Tibial nerve (tissue), 4 donors: ENCODE measurements at regions not wholly inside any gene's neighbourhood (a gene's known extent, or its start where the extent isn't known, plus 50 kb on each side); places are given as distances from the start of the nearest gene placed in this dataset.

ENCODE experiments used
- DNase-seq, 2 donors: peaks; one replicate each; pipeline ENCODE4 v3.0.0-alpha.2; 2019; ENCODE audit warnings: low spot score in 2 of 2
- H3K27ac ChIP-seq, 4 donors: fragments of 200-600 bp; sonication (generic) in 3 of 4; one replicate each; pipeline ENCODE4 v1.5.1; 2017 to 2019; ENCODE audit warnings: mild to moderate bottlenecking in 1 of 4
- H3K27me3 ChIP-seq, 2 donors: fragments of 200-600 bp; sonication (generic) in 1 of 2; one replicate each; pipeline versions ENCODE4 v1.5.1 to v1.6.0; 2017 to 2019
- H3K36me3 ChIP-seq, 3 donors: fragments of 200-600 bp; sonication (generic); one replicate each; pipeline ENCODE4 v1.5.1; 2018 to 2019
- H3K4me1 ChIP-seq, 4 donors: fragments of 200-600 bp; sonication (generic) in 3 of 4; one replicate each; pipeline ENCODE4 v1.5.1; 2017 to 2019
- H3K4me3 ChIP-seq, 4 donors: fragments of 200-600 bp; sonication (generic) in 3 of 4; one replicate each; pipeline ENCODE4 v1.5.1; 2017 to 2019; ENCODE audit warnings: mild to moderate bottlenecking in 1 of 4, moderate library complexity in 1 of 4
- H3K9me3 ChIP-seq, 4 donors: fragments of 200-600 bp; sonication (generic) in 3 of 4; one replicate each; pipeline ENCODE4 v1.5.1; 2017 to 2019
- EP300 ChIP-seq, 2 donors: sonication (generic); formaldehyde crosslinking; IDR thresholded peaks; one replicate each; pipeline ENCODE4 v1.6.1; 2017; ENCODE audit warnings: antibody characterized with exemption in 2 of 2, mild to moderate bottlenecking in 1 of 2
- POLR2A ChIP-seq, 2 donors: fragments of 450-650 bp; IDR thresholded peaks; one replicate each; pipeline ENCODE4 v1.6.1; 2017; ENCODE audit warnings: antibody characterized with exemption in 2 of 2, mild to moderate bottlenecking in 2 of 2, moderate library complexity in 2 of 2
- WGBS, 2 donors: methylation state at CpG; one replicate each; pipeline ENCODE4 v1.1.5; 2018; 5-methylcytosine and 5-hydroxymethylcytosine counted together
- TF ChIP-seq, protein P1 (sequence below), 5 experiments: fragments of 200-600 bp in 3 of 5; fragments of 450-650 bp in 2 of 5; sonication (generic) in 3 of 5; IDR thresholded peaks; one replicate each; pipeline ENCODE4 v1.5.1; 2016 to 2019; ENCODE audit warnings: antibody characterized with exemption in 5 of 5, mild to moderate bottlenecking in 3 of 5, moderate library complexity in 2 of 5

- no peak overlapping the region for H3K27ac ChIP-seq
- WGBS, 2 donors = 64 to 70% methylated on average over 2 of the region's 2 CpGs
- no peak overlapping the region for H3K4me3 ChIP-seq
- no peaks in the 10 kb centered on the region for H3K36me3 ChIP-seq
- DNase-seq = no peak
- H3K9me3 ChIP-seq = no peaks in the 10 kb centered on the region
- no peaks in the 10 kb centered on the region for H3K27me3 ChIP-seq
- H3K4me1 ChIP-seq = no peaks in the 10 kb centered on the region
- TF ChIP-seq POLR2A (IDR thresholded peaks at IDR 0.05) = no peak
- no peak for TF ChIP-seq EP300 (IDR thresholded peaks at IDR 0.05)
- TF ChIP-seq, protein P1, sequence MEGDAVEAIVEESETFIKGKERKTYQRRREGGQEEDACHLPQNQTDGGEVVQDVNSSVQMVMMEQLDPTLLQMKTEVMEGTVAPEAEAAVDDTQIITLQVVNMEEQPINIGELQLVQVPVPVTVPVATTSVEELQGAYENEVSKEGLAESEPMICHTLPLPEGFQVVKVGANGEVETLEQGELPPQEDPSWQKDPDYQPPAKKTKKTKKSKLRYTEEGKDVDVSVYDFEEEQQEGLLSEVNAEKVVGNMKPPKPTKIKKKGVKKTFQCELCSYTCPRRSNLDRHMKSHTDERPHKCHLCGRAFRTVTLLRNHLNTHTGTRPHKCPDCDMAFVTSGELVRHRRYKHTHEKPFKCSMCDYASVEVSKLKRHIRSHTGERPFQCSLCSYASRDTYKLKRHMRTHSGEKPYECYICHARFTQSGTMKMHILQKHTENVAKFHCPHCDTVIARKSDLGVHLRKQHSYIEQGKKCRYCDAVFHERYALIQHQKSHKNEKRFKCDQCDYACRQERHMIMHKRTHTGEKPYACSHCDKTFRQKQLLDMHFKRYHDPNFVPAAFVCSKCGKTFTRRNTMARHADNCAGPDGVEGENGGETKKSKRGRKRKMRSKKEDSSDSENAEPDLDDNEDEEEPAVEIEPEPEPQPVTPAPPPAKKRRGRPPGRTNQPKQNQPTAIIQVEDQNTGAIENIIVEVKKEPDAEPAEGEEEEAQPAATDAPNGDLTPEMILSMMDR (IDR thresholded peaks at IDR 0.05) = no peak
These were observed 352.7 kb downstream of the CDH7 start for GRCh38 chr18:66103550-66103949.

DNA sequence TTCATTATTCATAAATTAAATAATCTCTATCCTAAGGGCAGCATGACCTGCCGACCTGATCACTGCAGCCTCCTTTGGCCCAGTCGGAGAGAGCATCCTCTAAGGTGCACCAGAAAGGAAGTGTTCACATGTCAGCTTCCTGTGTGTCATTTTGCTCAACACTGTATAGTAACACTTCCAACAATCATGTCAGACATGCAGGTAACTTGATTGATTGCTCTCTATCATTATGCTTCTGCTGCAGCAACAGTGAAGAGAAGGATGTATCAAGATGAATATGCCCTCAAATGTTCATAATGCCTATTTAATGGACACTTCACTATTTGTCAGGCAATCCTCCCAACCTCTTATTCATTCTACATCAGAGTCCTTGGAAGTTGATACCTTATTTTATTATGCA is 332.3 kb downstream of the CDH7 start:
- H3K27ac ChIP-seq = no peak overlapping the region
- H3K4me1 ChIP-seq = no peaks in the 10 kb centered on the region
- TF ChIP-seq, protein P1 (IDR thresholded peaks at IDR 0.05) = no peak
- TF ChIP-seq POLR2A (IDR thresholded peaks at IDR 0.05) = no peak
- H3K4me3 ChIP-seq = no peak overlapping the region
- H3K36me3 ChIP-seq = no peaks in the 10 kb centered on the region
- H3K9me3 ChIP-seq = no peaks in the 10 kb centered on the region
- DNase-seq = no peak
- H3K27me3 ChIP-seq = no peaks in the 10 kb centered on the region
- WGBS, 2 donors = 85 to 88% methylated on average over 2 of the region's 2 CpGs

GRCh38 chr18:66078925-66079800 is 328.4 kb downstream of the CDH7 start:
- no peaks in the 10 kb centered on the region for H3K4me1 ChIP-seq
- WGBS, 2 donors = 35 to 47% methylated on average over 1 of the region's 1 CpG
- no peak overlapping the region for H3K27ac ChIP-seq
- peaks cover 0 to 8% (median 2%) of the 10 kb centered on the region in 4 donors for H3K9me3 ChIP-seq
- TF ChIP-seq EP300 (IDR thresholded peaks at IDR 0.05) (no peak), POLR2A (IDR thresholded peaks at IDR 0.05) (no peak)
- TF ChIP-seq, protein P1 (IDR thresholded peaks at IDR 0.05) = no peak
- H3K36me3 ChIP-seq = no peaks in the 10 kb centered on the region
- no peaks in the 10 kb centered on the region for H3K27me3 ChIP-seq
- H3K4me3 ChIP-seq = no peak overlapping the region
- DNase-seq = no peak

DNA sequence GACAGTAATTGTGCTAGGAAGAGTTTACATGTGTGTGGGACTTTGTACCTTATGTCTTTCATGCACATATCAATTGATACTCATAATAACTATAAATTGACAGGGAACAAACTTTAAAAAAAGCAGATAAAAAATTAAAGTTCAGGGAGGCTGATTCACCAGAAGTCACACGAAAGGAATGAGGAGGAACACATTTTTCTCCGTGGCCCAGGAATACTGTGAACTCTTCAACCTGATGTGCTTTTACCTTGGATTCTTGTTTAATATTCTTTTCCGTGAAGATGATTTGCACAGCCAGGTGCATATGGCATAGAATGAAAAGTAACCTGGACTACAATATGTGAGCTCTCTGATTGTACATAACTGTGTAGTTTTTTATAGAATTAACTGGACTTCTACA is 326.3 kb downstream of the CDH7 start:
- no peaks in the 10 kb centered on the region for H3K36me3 ChIP-seq
- no peaks in the 10 kb centered on the region for H3K27me3 ChIP-seq
- H3K4me1 ChIP-seq = no peaks in the 10 kb centered on the region
- H3K27ac ChIP-seq = no peak overlapping the region
- WGBS, 2 donors = 41 to 47% methylated on average over 3 of the region's 3 CpGs
- H3K9me3 ChIP-seq = peaks cover 0 to 9% (median 2%) of the 10 kb centered on the region in 4 donors
- no peak for TF ChIP-seq POLR2A (IDR thresholded peaks at IDR 0.05)
- TF ChIP-seq, protein P1 (IDR thresholded peaks at IDR 0.05) = no peak
- TF ChIP-seq EP300 (IDR thresholded peaks at IDR 0.05) = no peak
- H3K4me3 ChIP-seq = no peak overlapping the region
- no peak for DNase-seq

DNA sequence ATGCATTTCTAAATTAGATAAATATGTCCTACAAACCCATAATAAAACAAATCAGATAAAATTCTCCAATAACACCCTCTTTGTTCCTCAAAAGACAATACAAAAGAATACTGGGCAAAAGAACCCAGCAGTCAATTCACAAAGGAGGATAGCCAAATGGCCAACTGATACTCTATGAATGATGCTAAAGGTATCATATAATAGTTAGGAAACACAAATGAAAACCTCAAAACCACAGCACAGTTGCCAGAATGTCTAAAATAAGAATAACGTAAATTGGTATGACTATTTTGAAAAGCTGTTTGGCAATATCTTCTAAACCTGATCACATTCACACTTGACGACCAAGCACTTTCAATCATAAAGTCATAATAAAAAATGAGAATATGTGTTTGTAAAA is 315.4 kb downstream of the CDH7 start:
- Histone ChIP-seq H3K4me3 (no peak overlapping the region), H3K27me3 (no peaks in the 10 kb centered on the region), H3K36me3 (no peaks in the 10 kb centered on the region), H3K27ac (no peak overlapping the region), H3K9me3 (no peaks in the 10 kb centered on the region), H3K4me1 (no peaks in the 10 kb centered on the region)
- TF ChIP-seq, protein P1 (IDR thresholded peaks at IDR 0.05) = no peak
- TF ChIP-seq EP300 (IDR thresholded peaks at IDR 0.05) = no peak
- no peak for TF ChIP-seq POLR2A (IDR thresholded peaks at IDR 0.05)
- 90 to 92% methylated on average over 2 of the region's 2 CpGs for WGBS, 2 donors
- DNase-seq = no peak
